SK-N-SH treated with all-trans-retinoic acid at 6 μM for 48 hours (cell line): ENCODE measurements at regions not wholly inside any gene's neighbourhood (a gene's known extent, or its start where the extent isn't known, plus 50 kb on each side); places are given as distances from the start of the nearest gene placed in this dataset.

ENCODE experiments used
- ATAC-seq: fragments of 200-7000 bp; cut with Tn5 transposase; 3 replicates; pipeline ENCODE4 v1.9.1; 2020; ENCODE audit warnings: mild to moderate bottlenecking, moderate library complexity
- BACH2 ChIP-seq: fragments of 250-450 bp; sonication (Bioruptor Pico); IDR thresholded peaks from 2 replicates; pipeline ENCODE4 v1.9.0; 2021; ENCODE audit warnings: mild to moderate bottlenecking, borderline replicate concordance
- ESRRG ChIP-seq: fragments of 250-450 bp; sonication (Bioruptor Pico); IDR thresholded peaks from 2 replicates; pipeline ENCODE4 v1.6.1; 2021; ENCODE audit warnings: mild to moderate bottlenecking
- GLIS3 ChIP-seq: fragments of 250-450 bp; sonication (Bioruptor Pico); IDR thresholded peaks from 2 replicates; pipeline ENCODE4 v1.5.0; 2020; ENCODE audit warnings: mild to moderate bottlenecking, moderate library complexity
- ISL1 ChIP-seq: fragments of 250-450 bp; sonication (Bioruptor Pico); IDR thresholded peaks from 2 replicates; pipeline ENCODE4 v2.1.2; 2022; ENCODE audit warnings: mild to moderate bottlenecking, moderate library complexity
- OSR1 ChIP-seq: fragments of 250-450 bp; sonication (Bioruptor Pico); IDR thresholded peaks from 2 replicates; pipeline ENCODE4 v1.8.0; 2022; ENCODE audit warnings: moderate library complexity, mild to moderate bottlenecking, inconsistent platforms
- RARB ChIP-seq: fragments of 250-450 bp; sonication (Bioruptor Pico); IDR thresholded peaks from 2 replicates; pipeline ENCODE4 v1.8.0; 2021; ENCODE audit warnings: mild to moderate bottlenecking, moderate library complexity
- SNAI2 ChIP-seq: fragments of 250-450 bp; sonication (Bioruptor Pico); IDR thresholded peaks from 2 replicates; pipeline ENCODE4 v1.5.0; 2020; ENCODE audit warnings: mild to moderate bottlenecking, moderate library complexity
- TCF4 ChIP-seq: fragments of 250-450 bp; sonication (Bioruptor Pico); IDR thresholded peaks from 2 replicates; pipeline ENCODE4 v1.8.0; 2021; ENCODE audit warnings: mild to moderate bottlenecking, moderate library complexity, borderline replicate concordance
- TOX ChIP-seq: fragments of 250-450 bp; sonication (Bioruptor Pico); IDR thresholded peaks from 2 replicates; pipeline ENCODE4 v1.8.0; 2021; ENCODE audit warnings: mild to moderate bottlenecking, moderate library complexity, borderline replicate concordance
- ZC3H10 ChIP-seq: fragments of 250-450 bp; sonication (Bioruptor Pico); IDR thresholded peaks from 2 replicates; pipeline ENCODE4 v1.5.1; 2021; ENCODE audit warnings: mild to moderate bottlenecking, moderate library complexity
- ZFP3 ChIP-seq: fragments of 250-450 bp; sonication (Bioruptor Pico); IDR thresholded peaks from 2 replicates; pipeline ENCODE4 v1.5.0; 2020; ENCODE audit warnings: mild to moderate bottlenecking, moderate library complexity
- ZFP30 ChIP-seq: fragments of 450-650 bp; formaldehyde crosslinking; IDR thresholded peaks from 2 replicates; pipeline ENCODE4 v1.5.0; 2022; ENCODE audit warnings: mild to moderate bottlenecking, moderate library complexity
- ZNF565 ChIP-seq: fragments of 450-650 bp; formaldehyde crosslinking; conservative IDR thresholded peaks from 2 replicates; pipeline ENCODE4 v1.5.0; 2020; ENCODE audit warnings: low read depth, mild to moderate bottlenecking, moderate library complexity
- ZNF70 ChIP-seq: fragments of 450-650 bp; formaldehyde crosslinking; IDR thresholded peaks from 2 replicates; pipeline ENCODE4 v1.5.0; 2020; ENCODE audit warnings: mild to moderate bottlenecking, moderate library complexity
- ZNF8 ChIP-seq: fragments of 450-650 bp; formaldehyde crosslinking; IDR thresholded peaks from 2 replicates; pipeline ENCODE4 v1.5.0; 2020; ENCODE audit warnings: mild to moderate bottlenecking, moderate library complexity
- TF ChIP-seq, protein P1 (sequence below): fragments of 250-450 bp; sonication (Bioruptor Pico); IDR thresholded peaks from 2 replicates; pipeline ENCODE4 v1.8.0; 2021; ENCODE audit warnings: low read depth, mild to moderate bottlenecking, moderate library complexity, borderline replicate concordance
- TF ChIP-seq, protein P2 (sequence below): fragments of 250-450 bp; sonication (Bioruptor Pico); IDR thresholded peaks from 2 replicates; pipeline ENCODE4 v1.5.0; 2020; ENCODE audit warnings: mild to moderate bottlenecking, moderate library complexity
- TF ChIP-seq, protein P3 (sequence below): fragments of 250-450 bp; sonication (Bioruptor Pico); IDR thresholded peaks from 2 replicates; pipeline ENCODE4 v1.5.1; 2020; ENCODE audit warnings: low read depth, mild to moderate bottlenecking, moderate library complexity

DNA sequence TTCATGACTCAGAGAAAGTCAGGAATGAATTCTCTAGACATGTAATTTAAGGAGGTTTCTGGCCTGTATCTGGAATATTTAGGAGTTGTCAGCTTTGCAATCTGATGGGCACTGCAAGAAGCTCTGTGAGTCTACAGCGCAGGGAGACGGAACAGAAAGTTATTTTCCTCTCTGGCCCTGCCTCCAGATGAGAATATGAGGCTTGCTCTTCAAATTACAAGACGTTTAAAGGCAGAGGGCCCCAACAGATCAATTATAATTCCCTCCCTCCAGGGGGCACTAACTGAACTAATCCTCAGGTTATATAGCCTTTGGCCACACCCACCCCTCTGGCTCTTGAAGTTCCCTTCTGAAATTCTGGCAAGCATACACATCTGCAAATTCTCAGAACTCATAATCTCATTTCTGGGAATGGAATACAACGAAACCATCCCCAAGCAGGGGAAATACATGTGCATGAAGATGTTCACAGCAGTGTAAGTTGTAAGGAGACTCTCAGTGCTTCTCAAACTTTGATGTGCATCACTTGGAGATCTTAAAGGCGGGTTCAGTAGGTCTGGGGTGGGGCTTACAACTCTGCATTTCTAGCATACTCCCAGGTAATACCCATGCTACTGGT, 307.6 kb downstream of the CWC27 start:
- ATAC-seq: peak; percentile 94
- TF ChIP-seq, protein P1, sequence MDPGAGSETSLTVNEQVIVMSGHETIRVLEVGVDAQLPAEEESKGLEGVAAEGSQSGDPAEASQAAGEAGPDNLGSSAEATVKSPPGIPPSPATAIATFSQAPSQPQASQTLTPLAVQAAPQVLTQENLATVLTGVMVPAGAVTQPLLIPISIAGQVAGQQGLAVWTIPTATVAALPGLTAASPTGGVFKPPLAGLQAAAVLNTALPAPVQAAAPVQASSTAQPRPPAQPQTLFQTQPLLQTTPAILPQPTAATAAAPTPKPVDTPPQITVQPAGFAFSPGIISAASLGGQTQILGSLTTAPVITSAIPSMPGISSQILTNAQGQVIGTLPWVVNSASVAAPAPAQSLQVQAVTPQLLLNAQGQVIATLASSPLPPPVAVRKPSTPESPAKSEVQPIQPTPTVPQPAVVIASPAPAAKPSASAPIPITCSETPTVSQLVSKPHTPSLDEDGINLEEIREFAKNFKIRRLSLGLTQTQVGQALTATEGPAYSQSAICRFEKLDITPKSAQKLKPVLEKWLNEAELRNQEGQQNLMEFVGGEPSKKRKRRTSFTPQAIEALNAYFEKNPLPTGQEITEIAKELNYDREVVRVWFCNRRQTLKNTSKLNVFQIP: no peak
- no peak for TF ChIP-seq ESRRG
- no peak for TF ChIP-seq ZNF8 (CRISPR knock-in tag)
- no peak for TF ChIP-seq ZFP30 (CRISPR knock-in tag)
- no peak for TF ChIP-seq ZNF70 (CRISPR knock-in tag)
- no peak for TF ChIP-seq ZNF565
- TF ChIP-seq TCF4 (CRISPR knock-in tag): no peak
- TF ChIP-seq ZC3H10 (CRISPR knock-in tag): no peak
- no peak for TF ChIP-seq BACH2 (CRISPR knock-in tag)
- TF ChIP-seq SNAI2 (CRISPR knock-in tag): no peak
- no peak for TF ChIP-seq GLIS3 (CRISPR knock-in tag)

DNA sequence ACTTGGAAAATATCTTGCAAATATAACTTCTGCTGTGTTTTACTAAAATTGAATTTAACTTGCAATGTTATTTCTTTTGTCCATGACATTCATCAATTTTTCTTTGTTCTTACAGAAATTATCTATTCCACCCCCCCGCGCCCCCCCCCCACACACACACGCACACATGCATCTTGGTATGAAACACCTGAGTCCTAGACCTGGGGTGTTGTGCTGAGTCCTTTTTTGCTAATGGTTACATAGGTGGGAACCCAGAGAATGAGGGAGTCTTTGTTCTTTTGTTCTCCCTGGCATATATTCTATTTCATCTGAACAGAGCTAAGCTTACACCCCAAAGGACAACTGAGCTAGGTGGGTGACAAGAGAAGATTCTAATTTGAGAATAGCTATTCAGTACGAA, 308.9 kb downstream of the CWC27 start:
- ATAC-seq: no peak
- no peak for TF ChIP-seq TOX (CRISPR knock-in tag)
- TF ChIP-seq ESRRG: no peak
- no peak for TF ChIP-seq RARB (CRISPR knock-in tag)

DNA sequence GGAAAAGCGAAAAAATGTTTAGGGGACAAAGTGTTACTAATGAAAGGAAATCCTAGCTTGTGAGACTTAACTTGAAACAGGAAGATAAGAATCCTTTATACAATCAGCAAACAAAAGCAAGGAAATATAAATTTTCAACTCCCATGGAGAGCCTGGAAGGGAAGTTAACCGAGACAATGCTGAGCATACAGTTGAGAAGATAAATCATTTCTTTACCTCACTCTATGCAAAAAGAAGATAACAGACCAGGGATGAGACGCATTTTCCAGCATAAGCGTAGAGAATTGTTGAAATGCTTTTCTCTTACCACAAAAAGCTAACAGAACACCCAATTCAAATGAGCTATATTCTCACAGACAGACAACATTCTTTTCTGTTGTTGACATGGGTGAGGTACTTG, 309.6 kb downstream of the CWC27 start:
- no peak for ATAC-seq
- no peak for TF ChIP-seq ZNF70 (CRISPR knock-in tag)
- TF ChIP-seq OSR1 (CRISPR knock-in tag): no peak

DNA sequence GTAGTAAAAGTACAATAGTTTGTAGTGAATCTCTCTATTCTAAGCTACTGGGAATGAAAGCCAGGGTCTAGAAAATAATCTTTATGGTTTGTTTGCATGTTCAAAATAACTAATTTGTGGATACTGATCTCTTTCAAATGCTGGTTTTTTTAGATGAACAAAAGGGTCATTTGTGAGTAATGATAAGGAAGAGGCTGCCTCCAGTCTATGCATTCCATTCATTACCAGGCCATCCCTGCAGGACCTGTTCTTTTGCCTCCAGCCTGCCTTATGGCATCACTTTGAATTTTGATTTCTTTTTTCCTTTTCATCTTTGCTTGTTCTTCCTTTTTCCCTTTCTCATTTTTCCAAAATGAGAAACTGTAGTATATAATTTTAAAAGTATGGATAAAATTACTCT, 312.3 kb downstream of the CWC27 start:
- TF ChIP-seq ESRRG: no peak
- no peak for TF ChIP-seq OSR1 (CRISPR knock-in tag)
- no peak for TF ChIP-seq ISL1 (CRISPR knock-in tag)
- TF ChIP-seq ZNF8 (CRISPR knock-in tag): no peak
- TF ChIP-seq ZC3H10 (CRISPR knock-in tag): no peak
- TF ChIP-seq, protein P2, sequence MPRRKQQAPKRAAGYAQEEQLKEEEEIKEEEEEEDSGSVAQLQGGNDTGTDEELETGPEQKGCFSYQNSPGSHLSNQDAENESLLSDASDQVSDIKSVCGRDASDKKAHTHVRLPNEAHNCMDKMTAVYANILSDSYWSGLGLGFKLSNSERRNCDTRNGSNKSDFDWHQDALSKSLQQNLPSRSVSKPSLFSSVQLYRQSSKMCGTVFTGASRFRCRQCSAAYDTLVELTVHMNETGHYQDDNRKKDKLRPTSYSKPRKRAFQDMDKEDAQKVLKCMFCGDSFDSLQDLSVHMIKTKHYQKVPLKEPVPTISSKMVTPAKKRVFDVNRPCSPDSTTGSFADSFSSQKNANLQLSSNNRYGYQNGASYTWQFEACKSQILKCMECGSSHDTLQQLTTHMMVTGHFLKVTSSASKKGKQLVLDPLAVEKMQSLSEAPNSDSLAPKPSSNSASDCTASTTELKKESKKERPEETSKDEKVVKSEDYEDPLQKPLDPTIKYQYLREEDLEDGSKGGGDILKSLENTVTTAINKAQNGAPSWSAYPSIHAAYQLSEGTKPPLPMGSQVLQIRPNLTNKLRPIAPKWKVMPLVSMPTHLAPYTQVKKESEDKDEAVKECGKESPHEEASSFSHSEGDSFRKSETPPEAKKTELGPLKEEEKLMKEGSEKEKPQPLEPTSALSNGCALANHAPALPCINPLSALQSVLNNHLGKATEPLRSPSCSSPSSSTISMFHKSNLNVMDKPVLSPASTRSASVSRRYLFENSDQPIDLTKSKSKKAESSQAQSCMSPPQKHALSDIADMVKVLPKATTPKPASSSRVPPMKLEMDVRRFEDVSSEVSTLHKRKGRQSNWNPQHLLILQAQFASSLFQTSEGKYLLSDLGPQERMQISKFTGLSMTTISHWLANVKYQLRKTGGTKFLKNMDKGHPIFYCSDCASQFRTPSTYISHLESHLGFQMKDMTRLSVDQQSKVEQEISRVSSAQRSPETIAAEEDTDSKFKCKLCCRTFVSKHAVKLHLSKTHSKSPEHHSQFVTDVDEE (CRISPR knock-in tag): no peak
- TF ChIP-seq TCF4 (CRISPR knock-in tag): no peak
- TF ChIP-seq SNAI2 (CRISPR knock-in tag): no peak
- TF ChIP-seq, protein P3, sequence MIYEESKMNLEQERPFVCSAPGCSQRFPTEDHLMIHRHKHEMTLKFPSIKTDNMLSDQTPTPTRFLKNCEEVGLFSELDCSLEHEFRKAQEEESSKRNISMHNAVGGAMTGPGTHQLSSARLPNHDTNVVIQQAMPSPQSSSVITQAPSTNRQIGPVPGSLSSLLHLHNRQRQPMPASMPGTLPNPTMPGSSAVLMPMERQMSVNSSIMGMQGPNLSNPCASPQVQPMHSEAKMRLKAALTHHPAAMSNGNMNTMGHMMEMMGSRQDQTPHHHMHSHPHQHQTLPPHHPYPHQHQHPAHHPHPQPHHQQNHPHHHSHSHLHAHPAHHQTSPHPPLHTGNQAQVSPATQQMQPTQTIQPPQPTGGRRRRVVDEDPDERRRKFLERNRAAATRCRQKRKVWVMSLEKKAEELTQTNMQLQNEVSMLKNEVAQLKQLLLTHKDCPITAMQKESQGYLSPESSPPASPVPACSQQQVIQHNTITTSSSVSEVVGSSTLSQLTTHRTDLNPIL (CRISPR knock-in tag): no peak
- TF ChIP-seq BACH2 (CRISPR knock-in tag): no peak
- no peak for TF ChIP-seq ZFP3 (CRISPR knock-in tag)
- TF ChIP-seq ZNF565: no peak
- TF ChIP-seq RARB (CRISPR knock-in tag): no peak
- ATAC-seq: no peak

DNA sequence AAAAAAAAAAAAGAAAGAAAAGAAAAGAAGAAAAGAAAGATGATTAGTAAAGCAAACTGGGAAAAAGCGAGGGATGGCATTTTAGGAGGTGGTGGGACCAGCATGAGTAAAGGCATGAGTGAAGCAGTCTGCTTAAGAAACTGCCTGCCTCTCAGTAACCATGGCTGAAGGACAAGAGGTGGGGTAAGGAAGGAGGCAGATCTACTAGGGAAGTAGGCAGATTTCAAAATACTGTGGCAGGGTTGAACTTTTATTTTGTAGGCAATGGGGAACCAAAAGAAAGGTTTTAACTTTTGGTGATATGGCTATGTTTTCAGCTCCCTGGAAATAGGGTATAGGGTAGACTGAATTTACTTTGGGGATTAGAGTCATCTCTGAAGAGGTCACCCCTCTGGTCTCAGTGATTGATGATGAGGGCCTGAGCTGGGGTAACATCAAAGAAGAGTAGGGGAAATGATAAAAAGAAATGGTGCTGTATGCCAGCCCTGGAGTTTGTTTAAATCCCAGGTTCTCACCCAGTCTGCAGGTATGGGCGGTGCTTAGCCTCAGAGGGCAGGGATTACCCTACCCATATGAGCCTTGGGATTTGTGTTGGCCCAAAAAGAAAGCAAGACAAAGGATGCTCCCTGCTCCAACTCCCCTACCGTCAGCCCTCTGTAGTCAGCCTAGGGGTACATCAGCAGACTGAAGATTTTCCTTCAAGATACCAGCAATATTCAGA, 316.2 kb downstream of the CWC27 start:
- TF ChIP-seq ZFP30 (CRISPR knock-in tag) (no peak), GLIS3 (CRISPR knock-in tag) (no peak)
- TF ChIP-seq, protein P1: no peak
- ATAC-seq: no peak
